ENCODE measurements at regions not wholly inside any gene's neighbourhood (a gene's known extent, or its start where the extent isn't known, plus 50 kb on each side); places are given as distances from the start of the nearest gene placed in this dataset.

- TF ChIP-seq CTCF (IDR thresholded peaks at IDR 0.05; ENCODE audit: low read depth, low read length) (no peak), EZH2phosphoT487 (IDR thresholded peaks at IDR 0.05; ENCODE audit: low read depth) (no peak)
Measured at GRCh38 chr10:65847436-65848230, 1078.2 kb upstream of the LRRTM3 start.
